ENCODE measurements at regions not wholly inside any gene's neighbourhood (a gene's known extent, or its start where the extent isn't known, plus 50 kb on each side); places are given as distances from the start of the nearest gene placed in this dataset.

DNA sequence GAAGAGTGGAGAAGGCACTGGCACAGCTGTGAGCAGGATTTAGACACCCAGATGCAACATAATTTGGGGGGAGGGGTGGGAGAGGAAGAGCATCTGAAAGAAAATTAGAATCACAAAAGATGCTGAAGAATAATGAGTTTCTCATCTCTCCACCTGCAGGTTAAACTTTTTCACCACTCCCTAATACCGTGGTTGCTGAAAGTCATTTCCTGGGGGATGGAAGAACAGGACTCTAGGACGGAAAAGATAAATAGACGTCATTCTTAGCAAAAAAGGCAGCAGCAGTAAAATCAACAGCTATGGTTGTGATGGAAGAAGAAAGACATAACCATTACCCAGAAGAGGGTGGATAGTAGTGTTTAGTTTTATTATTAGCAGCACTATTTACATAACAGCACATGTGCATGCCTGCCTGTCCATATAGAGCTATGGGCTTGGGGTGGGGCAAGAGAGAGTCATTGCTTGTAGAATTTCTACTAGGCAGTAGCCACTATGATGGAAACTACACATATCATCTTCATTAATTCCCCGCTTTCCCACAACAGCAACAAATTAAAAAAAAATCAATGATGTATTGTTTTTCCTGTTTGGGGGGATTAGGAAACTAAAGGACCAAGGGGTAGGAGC is 212.2 kb downstream of the TRIB2 start:
- WGBS (ENCODE audit: insufficient coverage, low coverage, missing lambda C conversion rate) = 3% methylated on average over 4 of the region's 4 CpGs
- FAIRE-seq = no peak

More for the DNA sequence above, 212.2 kb downstream of the TRIB2 start:
- Histone ChIP-seq H3K36me3 (ENCODE audit: control insufficient read depth, insufficient read depth, low read length) (no peaks in the 10 kb centered on the region), H3K27me3 (ENCODE audit: control insufficient read depth in 2 of 2, insufficient read depth in 2 of 2, low read length in 2 of 2) (peaks cover 0 to 3% of the 10 kb centered on the region in 2 experiments; a peak in 1 of 5 replicates), H3K4me1 (replicated peaks in 1 of 2; ENCODE audit: control insufficient read depth in 2 of 2, insufficient read depth in 2 of 2, low read length in 2 of 2) (no peaks in the 10 kb centered on the region; a peak in 2 of 5 replicates), H3K4me3 (no peak overlapping the region), H3K9me1 (ENCODE audit: control insufficient read depth, insufficient read depth, low read length) (no peaks in the 10 kb centered on the region), H3K27ac (ENCODE audit: extremely low read depth, low read depth, low read length) (no peak overlapping the region), H4K20me1 (replicated peaks; ENCODE audit: control insufficient read depth, insufficient read depth, low read length) (no peaks in the 10 kb centered on the region), H3K4me2 (ENCODE audit: insufficient read depth, low read length) (no peak overlapping the region), H3K9me3 (replicated peaks; ENCODE audit: control insufficient read depth, insufficient read depth, low read depth, low read length) (no peaks in the 10 kb centered on the region), H3K79me2 (ENCODE audit: control insufficient read depth, insufficient read depth, low read length) (no peaks in the 10 kb centered on the region), H3K9ac (ENCODE audit: insufficient read depth in 1 of 2, low read depth in 2 of 2, low read length in 2 of 2) (no peak overlapping the region), H2AFZ (ENCODE audit: low read depth, low read length) (no peak overlapping the region)
- no TSS peak for BruUV-seq (replicated peaks)
- ATAC-seq (no peak), DNase-seq (ENCODE audit: extremely low read depth in 1 of 4, low spot score in 3 of 4) (no peak)
- ChIA-PET CTCF (ENCODE audit: low intra/inter-chr PET ratio) (no interaction called here), POLR2A (interaction anchor here (0.7 kb wide), 1 partner anchor 150 kb away, joined by 3 read pairs; no protein-coding TSS in a partner anchor)
- TF ChIP-seq FOXM1 (IDR thresholded peaks at IDR 0.05; ENCODE audit: low read depth) (no peak), FOXM1 (CRISPR knock-in tag; IDR thresholded peaks at IDR 0.05; ENCODE audit: low read depth) (no peak), ZFP1 (CRISPR knock-in tag; IDR thresholded peaks at IDR 0.05) (no peak), REST (IDR thresholded peaks at IDR 0.05; ENCODE audit: borderline replicate concordance) (no peak), REST (CRISPR knock-in tag; IDR thresholded peaks at IDR 0.05; ENCODE audit: low read depth) (no peak)
- in situ Hi-C loops (cut with MboI) (no loop called here), intact Hi-C loops (cut with micrococcal nuclease) (no loop called here)
